ENCODE measurements at regions not wholly inside any gene's neighbourhood (a gene's known extent, or its start where the extent isn't known, plus 50 kb on each side); places are given as distances from the start of the nearest gene placed in this dataset.
"Not testable (repeated sequence)": the region's sequence is repeated elsewhere in the genome, so short reads cannot be mapped to it uniquely, and the experiment has no call there.

DNA sequence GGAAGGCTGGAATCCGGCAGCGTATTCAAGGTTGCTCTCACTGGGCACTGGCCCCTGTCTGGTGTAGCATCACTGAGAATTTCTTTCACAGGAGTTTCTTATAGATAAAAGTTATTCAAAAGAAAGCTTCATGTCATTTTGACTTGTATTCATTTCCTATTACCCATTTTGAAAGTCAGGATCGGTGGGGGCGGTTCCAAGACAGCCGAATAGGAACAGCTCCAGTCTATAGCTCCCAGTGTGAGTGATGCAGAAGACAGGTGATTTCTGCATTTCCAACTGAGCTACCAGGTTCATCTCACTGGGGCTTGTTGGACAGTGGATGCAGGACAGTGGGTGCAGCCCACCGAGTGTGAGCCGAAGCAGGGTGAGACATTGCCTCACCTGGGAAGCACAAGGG lies 51.5 kb upstream of the CDC42EP3 start:
- H2AFZ ChIP-seq (ENCODE audit: low read depth, low read length); H3K79me2 ChIP-seq (replicated peaks; ENCODE audit: insufficient read depth, low read length); H3F3A ChIP-seq (ENCODE audit: insufficient read depth, low read length, poor library complexity, severe bottlenecking); H3K9me2 ChIP-seq (ENCODE audit: insufficient read depth, low read length); H3K36me3 ChIP-seq (ENCODE audit: insufficient read depth, low read length); H4K20me1 ChIP-seq (ENCODE audit: insufficient read depth); H3K27ac ChIP-seq (ENCODE audit: low read length); H3K4me2 ChIP-seq (ENCODE audit: low read length); H3K9me3 ChIP-seq (ENCODE audit: low read length); H3K27me3 ChIP-seq (ENCODE audit: insufficient read depth, low read depth, low read length); H3K9ac ChIP-seq (ENCODE audit: low read length); H3K4me3 ChIP-seq (ENCODE audit: low read length): not testable (repeated sequence)

DNA sequence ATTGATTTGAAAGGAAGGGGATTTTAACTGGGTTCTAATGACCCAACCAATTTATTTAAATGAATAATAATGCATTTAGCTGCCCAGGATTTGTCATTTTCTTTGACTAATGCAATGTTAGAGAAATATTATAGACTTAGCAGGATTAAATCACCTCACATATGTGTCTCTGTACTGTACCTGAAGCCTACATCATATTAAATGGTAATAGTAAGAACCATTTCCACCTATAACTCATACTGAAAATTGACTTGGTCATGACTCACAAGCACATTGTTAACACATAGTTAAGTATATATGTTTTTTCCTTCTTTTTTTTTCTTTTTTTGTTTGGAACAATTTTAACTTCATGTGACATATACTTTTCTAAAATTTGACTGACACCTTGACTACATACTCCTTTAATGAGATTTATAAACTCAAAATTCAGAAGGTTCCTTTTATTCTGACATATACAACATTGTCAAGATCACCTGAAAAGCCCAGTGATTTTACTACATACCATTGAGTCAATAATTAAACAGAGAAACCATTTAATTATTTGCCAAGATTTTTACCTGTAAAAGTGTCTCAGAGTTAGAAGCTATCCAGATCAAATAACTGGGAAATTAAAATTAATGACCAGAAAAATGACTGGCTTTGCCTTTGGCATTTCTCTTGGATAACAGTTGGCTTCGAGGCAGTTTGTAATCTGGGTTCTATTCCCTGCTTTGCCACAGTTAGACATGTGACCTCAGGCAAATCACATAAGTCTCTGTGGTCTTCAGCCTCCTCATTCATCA lies 58.8 kb upstream of the CDC42EP3 start:
- Histone ChIP-seq H3K9me3 (ENCODE audit: low read length) (no peaks in the 10 kb centered on the region), H3K27me3 (ENCODE audit: insufficient read depth, low read depth, low read length) (no peaks in the 10 kb centered on the region), H3K36me3 (ENCODE audit: insufficient read depth, low read length) (no peaks in the 10 kb centered on the region), H3F3A (ENCODE audit: insufficient read depth, low read length, poor library complexity, severe bottlenecking) (no peaks in the 10 kb centered on the region), H3K4me2 (ENCODE audit: low read length) (no peak overlapping the region), H3K27ac (ENCODE audit: low read length) (no peak overlapping the region), H3K79me2 (replicated peaks; ENCODE audit: insufficient read depth, low read length) (no peaks in the 10 kb centered on the region), H4K20me1 (ENCODE audit: insufficient read depth) (no peaks in the 10 kb centered on the region), H3K9me2 (ENCODE audit: insufficient read depth, low read length) (no peaks in the 10 kb centered on the region), H3K4me3 (ENCODE audit: low read length) (no peak overlapping the region), H2AFZ (ENCODE audit: low read depth, low read length) (no peak overlapping the region), H3K9ac (ENCODE audit: low read length) (no peak overlapping the region)
- TF ChIP-seq POLR2AphosphoS5 (IDR thresholded peaks at IDR 0.05): no peak
- TF ChIP-seq MXI1 (conservative IDR thresholded peaks at IDR 0.05; ENCODE audit: poor library complexity, severe bottlenecking): no peak
- TF ChIP-seq TAF1 (IDR thresholded peaks at IDR 0.05; ENCODE audit: low read depth): no peak
- TF ChIP-seq EZH2 (IDR thresholded peaks at IDR 0.05; ENCODE audit: borderline replicate concordance, insufficient read depth, low read length, poor library complexity, severe bottlenecking): no peak
- TF ChIP-seq, protein P1, sequence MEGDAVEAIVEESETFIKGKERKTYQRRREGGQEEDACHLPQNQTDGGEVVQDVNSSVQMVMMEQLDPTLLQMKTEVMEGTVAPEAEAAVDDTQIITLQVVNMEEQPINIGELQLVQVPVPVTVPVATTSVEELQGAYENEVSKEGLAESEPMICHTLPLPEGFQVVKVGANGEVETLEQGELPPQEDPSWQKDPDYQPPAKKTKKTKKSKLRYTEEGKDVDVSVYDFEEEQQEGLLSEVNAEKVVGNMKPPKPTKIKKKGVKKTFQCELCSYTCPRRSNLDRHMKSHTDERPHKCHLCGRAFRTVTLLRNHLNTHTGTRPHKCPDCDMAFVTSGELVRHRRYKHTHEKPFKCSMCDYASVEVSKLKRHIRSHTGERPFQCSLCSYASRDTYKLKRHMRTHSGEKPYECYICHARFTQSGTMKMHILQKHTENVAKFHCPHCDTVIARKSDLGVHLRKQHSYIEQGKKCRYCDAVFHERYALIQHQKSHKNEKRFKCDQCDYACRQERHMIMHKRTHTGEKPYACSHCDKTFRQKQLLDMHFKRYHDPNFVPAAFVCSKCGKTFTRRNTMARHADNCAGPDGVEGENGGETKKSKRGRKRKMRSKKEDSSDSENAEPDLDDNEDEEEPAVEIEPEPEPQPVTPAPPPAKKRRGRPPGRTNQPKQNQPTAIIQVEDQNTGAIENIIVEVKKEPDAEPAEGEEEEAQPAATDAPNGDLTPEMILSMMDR (IDR thresholded peaks at IDR 0.05; ENCODE audit: poor library complexity, severe bottlenecking): no peak

DNA sequence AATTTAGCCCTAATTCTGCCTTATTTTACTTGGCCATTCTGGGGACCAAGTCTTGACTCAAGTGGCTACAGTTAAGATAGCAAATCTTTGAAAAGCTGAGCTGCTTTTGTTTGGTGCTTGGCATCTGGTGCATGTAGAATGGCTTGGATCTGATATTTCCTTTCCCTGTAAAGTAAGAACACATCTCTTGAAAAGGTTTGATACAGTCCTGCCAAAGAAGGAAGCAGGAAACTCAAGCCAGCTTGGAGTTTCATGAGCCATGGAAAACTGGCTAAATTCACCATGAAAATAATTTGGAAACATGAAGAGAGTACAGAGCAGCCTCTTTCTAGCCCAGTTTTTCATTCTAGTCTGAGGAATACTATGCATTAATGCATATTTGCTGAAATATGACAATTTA lies 61.0 kb upstream of the CDC42EP3 start:
- not testable (repeated sequence) for H3K9me3 ChIP-seq (ENCODE audit: low read length); H3K9ac ChIP-seq (ENCODE audit: low read length); H3K27ac ChIP-seq (ENCODE audit: low read length); H3K79me2 ChIP-seq (replicated peaks; ENCODE audit: insufficient read depth, low read length); H3K9me2 ChIP-seq (ENCODE audit: insufficient read depth, low read length); H3K36me3 ChIP-seq (ENCODE audit: insufficient read depth, low read length); H3K4me3 ChIP-seq (ENCODE audit: low read length); H3F3A ChIP-seq (ENCODE audit: insufficient read depth, low read length, poor library complexity, severe bottlenecking); H3K4me2 ChIP-seq (ENCODE audit: low read length); H4K20me1 ChIP-seq (ENCODE audit: insufficient read depth); H2AFZ ChIP-seq (ENCODE audit: low read depth, low read length); H3K27me3 ChIP-seq (ENCODE audit: insufficient read depth, low read depth, low read length)

DNA sequence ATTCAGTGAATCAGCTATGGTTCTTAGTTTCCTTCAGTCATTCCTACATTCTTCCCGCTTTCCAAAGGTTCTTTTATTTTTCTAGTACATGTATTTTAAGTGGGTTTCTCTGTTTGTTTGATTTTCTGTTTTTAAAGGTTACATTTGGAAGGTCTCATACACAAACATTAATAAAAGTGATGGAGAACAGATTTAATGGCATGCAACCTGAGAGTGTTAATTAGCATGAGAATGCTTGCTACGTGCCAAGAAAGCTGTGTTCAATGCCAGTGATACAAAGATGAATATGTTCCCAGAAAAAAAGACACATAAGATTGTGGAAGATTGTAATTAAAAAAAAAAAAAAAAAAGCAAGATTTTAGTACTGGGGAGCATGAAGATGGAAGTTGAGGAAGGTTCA lies 61.8 kb upstream of the CDC42EP3 start:
- no peaks in the 10 kb centered on the region for H3F3A ChIP-seq (ENCODE audit: insufficient read depth, low read length, poor library complexity, severe bottlenecking)
- no peaks in the 10 kb centered on the region for H3K79me2 ChIP-seq (replicated peaks; ENCODE audit: insufficient read depth, low read length)
- TF ChIP-seq, protein P1 (IDR thresholded peaks at IDR 0.05; ENCODE audit: poor library complexity, severe bottlenecking): no peak
- TF ChIP-seq POLR2AphosphoS5 (IDR thresholded peaks at IDR 0.05): no peak
- TF ChIP-seq SMC3 (conservative IDR thresholded peaks at IDR 0.05; ENCODE audit: poor library complexity): no peak
- no peaks in the 10 kb centered on the region for H3K27me3 ChIP-seq (ENCODE audit: insufficient read depth, low read depth, low read length)
- no peaks in the 10 kb centered on the region for H4K20me1 ChIP-seq (ENCODE audit: insufficient read depth)
- no peaks in the 10 kb centered on the region for H3K36me3 ChIP-seq (ENCODE audit: insufficient read depth, low read length)
- H3K4me3 ChIP-seq (ENCODE audit: low read length): no peak overlapping the region
- no peak overlapping the region for H2AFZ ChIP-seq (ENCODE audit: low read depth, low read length)
- no peak overlapping the region for H3K9ac ChIP-seq (ENCODE audit: low read length)
- H3K27ac ChIP-seq (ENCODE audit: low read length): no peak overlapping the region
- no peaks in the 10 kb centered on the region for H3K9me2 ChIP-seq (ENCODE audit: insufficient read depth, low read length)
- no peaks in the 10 kb centered on the region for H3K9me3 ChIP-seq (ENCODE audit: low read length)
- no peak overlapping the region for H3K4me2 ChIP-seq (ENCODE audit: low read length)

DNA sequence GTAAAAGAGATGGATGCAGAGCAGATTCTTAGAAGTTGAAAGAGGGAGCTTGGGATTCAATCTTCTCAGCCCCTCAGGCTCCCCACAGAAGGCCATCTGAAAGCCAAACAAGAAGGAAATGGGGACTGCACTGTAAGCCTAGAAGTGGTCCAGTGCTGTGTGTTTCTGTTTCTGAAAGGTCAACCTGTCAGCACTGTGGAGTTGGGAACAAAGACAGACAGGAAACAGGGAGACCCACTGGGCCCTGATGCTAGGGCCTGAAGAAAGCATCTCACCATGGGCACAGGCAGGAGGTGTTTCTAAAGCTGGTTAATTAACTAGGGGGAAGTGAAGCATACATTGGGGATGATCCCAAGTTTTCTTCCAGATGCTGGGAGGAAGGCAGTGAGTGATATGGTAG lies 62.5 kb upstream of the CDC42EP3 start:
- H3K9ac ChIP-seq (ENCODE audit: low read length); H3K9me3 ChIP-seq (ENCODE audit: low read length); H3F3A ChIP-seq (ENCODE audit: insufficient read depth, low read length, poor library complexity, severe bottlenecking); H4K20me1 ChIP-seq (ENCODE audit: insufficient read depth); H2AFZ ChIP-seq (ENCODE audit: low read depth, low read length); H3K27me3 ChIP-seq (ENCODE audit: insufficient read depth, low read depth, low read length); H3K36me3 ChIP-seq (ENCODE audit: insufficient read depth, low read length); H3K79me2 ChIP-seq (replicated peaks; ENCODE audit: insufficient read depth, low read length); H3K4me2 ChIP-seq (ENCODE audit: low read length); H3K9me2 ChIP-seq (ENCODE audit: insufficient read depth, low read length); H3K4me3 ChIP-seq (ENCODE audit: low read length); H3K27ac ChIP-seq (ENCODE audit: low read length): not testable (repeated sequence)

All from neural cell (in vitro differentiated cells).